HepG2 (cell line): ENCODE measurements at regions not wholly inside any gene's neighbourhood (a gene's known extent, or its start where the extent isn't known, plus 50 kb on each side); places are given as distances from the start of the nearest gene placed in this dataset.

Experiments used
- ATAC-seq: fragments of 200-7000 bp; cut with Tn5 transposase; 3 replicates; pipeline ENCODE4 v1.9.1; 2020; ENCODE audit warnings: mild to moderate bottlenecking, moderate library complexity
- BruUV-seq: library from RNA; stranded (reverse); fragments of 400-500 nt; replicated peaks from 2 replicates; lab custom pipeline; 2021; lab: Mats Ljungman, UMichigan
- CTCF ChIA-PET: fragments of 300-600 bp; formaldehyde crosslinking; extraction: SDS; loops from one replicate; lab custom pipeline; 2021; ENCODE audit warnings: low total read pairs, inconsistent platforms, low intra/inter-chr PET ratio; lab: Yijun Ruan, JAX
- POLR2A ChIA-PET: fragments of 350-600 bp; sonication (Branson Sonifier 250); formaldehyde crosslinking; loops from one replicate; lab custom pipeline; 2020; ENCODE audit warnings: antibody characterized with exemption, inconsistent platforms; lab: Yijun Ruan, JAX
- DNase-seq: peaks from one replicate; pipeline ENCODE4 v3.0.0-alpha.2; 2015; ENCODE audit warnings: low spot score
- FAIRE-seq: peaks from 3 replicates; lab custom pipeline; 2011; peaks lifted over from hg19 to GRCh38; lab: Jason Lieb, UNC
- H2AFZ ChIP-seq: one replicate; pipeline ENCODE4 v1.6.1; 2011; ENCODE audit warnings: low read length, inconsistent platforms
- H3K27ac ChIP-seq: fragments of 300-600 bp; 3 replicates; pipeline ENCODE4 v1.8.0; 2011; ENCODE audit warnings: mixed run types, mild to moderate bottlenecking, mixed read lengths, low read length, inconsistent platforms; ENCODE audit not compliant: insufficient read depth; ENCODE audit errors: extremely low read length
- H3K27me3 ChIP-seq, 2 experiments: fragments of 200-600 bp in 1 of 2; 2 replicates in 1 of 2; 3 replicates in 1 of 2; pipeline versions ENCODE4 v1.6.0 to v1.8.0; 2011; ENCODE audit warnings: low read length in 2 of 2, mild to moderate bottlenecking in 2 of 2, moderate library complexity in 2 of 2, inconsistent platforms in 1 of 2; ENCODE audit not compliant: insufficient read depth in 2 of 2, control insufficient read depth in 1 of 2
- H3K36me3 ChIP-seq, 2 experiments: fragments of 200-600 bp in 1 of 2; replicated peaks in 1 of 2; 2 replicates in 1 of 2; 3 replicates in 1 of 2; pipeline versions ENCODE4 v1.5.1 to v1.8.0; 2011; ENCODE audit warnings: low read length in 2 of 2, inconsistent platforms in 1 of 2; ENCODE audit not compliant: insufficient read depth in 2 of 2, control insufficient read depth in 1 of 2
- H3K4me1 ChIP-seq: 2 replicates; pipeline ENCODE4 v1.5.1; 2012; ENCODE audit warnings: low read length, inconsistent platforms; ENCODE audit not compliant: insufficient read depth
- H3K4me2 ChIP-seq: 2 replicates; pipeline ENCODE4 v1.6.0; 2011; ENCODE audit warnings: low read depth, low read length, inconsistent platforms
- H3K4me3 ChIP-seq, 3 experiments: fragments of 200-600 bp in 1 of 3; sonication (generic), shearing (Covaris generic) in 1 of 3; replicated peaks in 1 of 3; 2 replicates each; pipeline ENCODE4 v1.5.1; 2011 to 2016; ENCODE audit warnings: low read length in 3 of 3, inconsistent platforms in 2 of 3, low read depth in 2 of 3, mild to moderate bottlenecking in 2 of 3, control low read depth in 1 of 3, mixed read lengths in 1 of 3; ENCODE audit not compliant: insufficient read depth in 1 of 3
- H3K79me2 ChIP-seq: one replicate; pipeline ENCODE4 v1.6.1; 2011; ENCODE audit warnings: low read length, inconsistent platforms; ENCODE audit not compliant: insufficient read depth
- H3K9ac ChIP-seq: 2 replicates; pipeline ENCODE4 v1.6.0; 2011; ENCODE audit warnings: mild to moderate bottlenecking, low read depth, low read length, inconsistent platforms; ENCODE audit not compliant: insufficient read depth
- H3K9me3 ChIP-seq: 2 replicates; pipeline ENCODE4 v1.5.1; 2012; ENCODE audit warnings: mild to moderate bottlenecking, low read length
- H4K20me1 ChIP-seq: 2 replicates; pipeline ENCODE4 v1.6.0; 2011; ENCODE audit warnings: inconsistent platforms, mild to moderate bottlenecking, low read length, moderate library complexity; ENCODE audit not compliant: insufficient read depth
- ARHGAP35 ChIP-seq: sonication (generic); formaldehyde crosslinking; IDR thresholded peaks from 2 replicates; pipeline ENCODE4 v1.9.0; 2022; ENCODE audit warnings: mild to moderate bottlenecking, inconsistent platforms, moderate library complexity, missing genetic modification reagents, borderline replicate concordance
- IRX3 ChIP-seq: sonication (generic); formaldehyde crosslinking; IDR thresholded peaks from 2 replicates; pipeline ENCODE4 v1.8.1; 2023; ENCODE audit warnings: mild to moderate bottlenecking, low read depth, missing genetic modification reagents, borderline replicate concordance
- KDM2A ChIP-seq: sonication (generic); formaldehyde crosslinking; IDR thresholded peaks from 2 replicates; pipeline ENCODE4 v1.4.0; 2020; ENCODE audit warnings: low read depth, missing genetic modification reagents, borderline replicate concordance
- MTA3 ChIP-seq: sonication (generic); formaldehyde crosslinking; IDR thresholded peaks from 2 replicates; pipeline ENCODE4 v1.4.0; 2020; ENCODE audit warnings: missing genetic modification reagents
- MXI1 ChIP-seq: IDR thresholded peaks from 3 replicates; pipeline ENCODE4 v1.6.1; 2012; ENCODE audit warnings: low read depth, low read length, inconsistent platforms, borderline replicate concordance
- NAIF1 ChIP-seq: sonication (generic); formaldehyde crosslinking; IDR thresholded peaks from 2 replicates; pipeline ENCODE4 v1.5.0; 2020; ENCODE audit warnings: mild to moderate bottlenecking, missing genetic modification reagents, borderline replicate concordance
- NFATC3 ChIP-seq: sonication (generic); formaldehyde crosslinking; IDR thresholded peaks from 2 replicates; pipeline ENCODE4 v1.5.1; 2020; ENCODE audit warnings: mild to moderate bottlenecking, missing genetic modification reagents
- NR2F1 ChIP-seq, 2 experiments: fragments of 450-650 bp in 1 of 2; formaldehyde crosslinking in 1 of 2; IDR thresholded peaks; 2 replicates each; pipeline versions ENCODE4 v1.5.0 to v1.6.1; 2016 to 2020; ENCODE audit warnings: mild to moderate bottlenecking in 1 of 2, missing compliant biosample characterization in 1 of 2, missing genetic modification reagents in 1 of 2, moderate library complexity in 1 of 2
- RBFOX2 ChIP-seq: fragments of 200-400 bp; formaldehyde crosslinking; IDR thresholded peaks from 2 replicates; pipeline ENCODE4 v1.6.1; 2017; ENCODE audit warnings: low read depth, mild to moderate bottlenecking, low read length
- TCF7 ChIP-seq: sonication (generic); IDR thresholded peaks from 2 replicates; pipeline ENCODE4 v1.6.1; 2016; ENCODE audit warnings: antibody characterized with exemption, low read depth
- ZNF451 ChIP-seq: sonication (generic); formaldehyde crosslinking; IDR thresholded peaks from 2 replicates; pipeline ENCODE4 v1.5.0; 2020; ENCODE audit warnings: mild to moderate bottlenecking, missing genetic modification reagents
- ZNF614 ChIP-seq: IDR thresholded peaks from 2 replicates; pipeline ENCODE4 v1.6.1; 2018; ENCODE audit warnings: missing biosample characterization, missing genetic modification reagents, inconsistent platforms, borderline replicate concordance
- ZNF644 ChIP-seq: IDR thresholded peaks from 2 replicates; pipeline ENCODE4 v1.6.1; 2016; ENCODE audit warnings: low read depth
- whole genome bisulfite sequencing: methylation state at CpG from one replicate; pipeline ENCODE4 v1.1.6; 2017; ENCODE audit warnings: low lambda C conversion rate; 5-methylcytosine and 5-hydroxymethylcytosine counted together
- in situ Hi-C: cut with HindIII; loops from 2 replicates; pipeline ENCODE4 v1.10.0; 2017; ENCODE audit warnings: low pct_unique_long_range_greater_than_20kb; ENCODE audit not compliant: extremely low pct_ligation_motif_present
- intact Hi-C: fragments of 100-400 bp; cut with micrococcal nuclease; formaldehyde crosslinking; loops from one replicate; pipeline ENCODE4 v1.10.0; 2022; ENCODE audit not compliant: unreplicated experiment
- TF ChIP-seq, protein P1 (sequence below): sonication (generic); formaldehyde crosslinking; IDR thresholded peaks from 2 replicates; pipeline ENCODE4 v1.4.0; 2020; ENCODE audit warnings: missing genetic modification reagents
- TF ChIP-seq, protein P2 (sequence below): IDR thresholded peaks from 2 replicates; pipeline ENCODE4 v1.6.1; 2012; ENCODE audit warnings: low read depth, low read length, improper control_type of control experiment
- TF ChIP-seq, protein P3 (sequence below): sonication (generic); formaldehyde crosslinking; IDR thresholded peaks from 2 replicates; pipeline ENCODE4 v1.9.0; 2022; ENCODE audit warnings: low read depth, missing genetic modification reagents

DNA sequence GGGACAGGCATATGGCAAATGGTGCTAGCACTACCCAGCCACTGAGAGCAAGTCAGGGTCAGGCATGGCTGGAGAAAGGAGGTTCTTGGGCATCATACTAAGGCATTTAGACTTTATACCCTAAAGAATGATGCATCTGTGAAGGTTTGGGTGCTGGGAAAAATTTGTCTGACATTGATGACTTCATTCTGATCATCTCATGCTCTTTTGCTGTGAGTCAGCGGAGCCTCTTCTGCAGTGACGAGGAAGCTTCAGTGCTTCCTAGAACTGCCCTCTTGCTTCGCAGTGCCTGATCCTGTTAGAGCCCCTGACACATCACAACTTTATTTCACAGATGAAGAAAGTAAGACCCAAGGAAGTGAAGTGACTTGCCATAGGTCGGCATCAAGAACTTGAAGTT is 266.6 kb upstream of the GAS1 start:
- no peak for FAIRE-seq
- intact Hi-C loops (no loop called here), in situ Hi-C loops (no loop called here)
- DNase-seq = no peak
- Histone ChIP-seq H2AFZ (no peak overlapping the region), H3K4me3 (no peak overlapping the region), H3K4me1 (no peaks in the 10 kb centered on the region), H4K20me1 (no peaks in the 10 kb centered on the region), H3K27me3 (peaks cover 0 to 6% of the 10 kb centered on the region in 2 experiments; a peak in 3 of 5 replicates), H3K36me3 (no peaks in the 10 kb centered on the region), H3K27ac (no peak overlapping the region), H3K4me2 (no peak overlapping the region), H3K79me2 (no peaks in the 10 kb centered on the region), H3K9me3 (no peaks in the 10 kb centered on the region), H3K9ac (no peak overlapping the region)
- CTCF ChIA-PET = no interaction called here
- no peak for TF ChIP-seq ZNF451 (CRISPR knock-in tag)
- no peak for TF ChIP-seq ZNF614 (CRISPR knock-in tag)
- TF ChIP-seq NR2F1 (CRISPR knock-in tag; IDR thresholded peaks at IDR 0.05) = no peak
- TF ChIP-seq MTA3 = no peak
- TF ChIP-seq TCF7 = no peak
- TF ChIP-seq IRX3 (CRISPR knock-in tag) = no peak
- TF ChIP-seq NFATC3 (CRISPR knock-in tag) = no peak
- TF ChIP-seq, protein P1, sequence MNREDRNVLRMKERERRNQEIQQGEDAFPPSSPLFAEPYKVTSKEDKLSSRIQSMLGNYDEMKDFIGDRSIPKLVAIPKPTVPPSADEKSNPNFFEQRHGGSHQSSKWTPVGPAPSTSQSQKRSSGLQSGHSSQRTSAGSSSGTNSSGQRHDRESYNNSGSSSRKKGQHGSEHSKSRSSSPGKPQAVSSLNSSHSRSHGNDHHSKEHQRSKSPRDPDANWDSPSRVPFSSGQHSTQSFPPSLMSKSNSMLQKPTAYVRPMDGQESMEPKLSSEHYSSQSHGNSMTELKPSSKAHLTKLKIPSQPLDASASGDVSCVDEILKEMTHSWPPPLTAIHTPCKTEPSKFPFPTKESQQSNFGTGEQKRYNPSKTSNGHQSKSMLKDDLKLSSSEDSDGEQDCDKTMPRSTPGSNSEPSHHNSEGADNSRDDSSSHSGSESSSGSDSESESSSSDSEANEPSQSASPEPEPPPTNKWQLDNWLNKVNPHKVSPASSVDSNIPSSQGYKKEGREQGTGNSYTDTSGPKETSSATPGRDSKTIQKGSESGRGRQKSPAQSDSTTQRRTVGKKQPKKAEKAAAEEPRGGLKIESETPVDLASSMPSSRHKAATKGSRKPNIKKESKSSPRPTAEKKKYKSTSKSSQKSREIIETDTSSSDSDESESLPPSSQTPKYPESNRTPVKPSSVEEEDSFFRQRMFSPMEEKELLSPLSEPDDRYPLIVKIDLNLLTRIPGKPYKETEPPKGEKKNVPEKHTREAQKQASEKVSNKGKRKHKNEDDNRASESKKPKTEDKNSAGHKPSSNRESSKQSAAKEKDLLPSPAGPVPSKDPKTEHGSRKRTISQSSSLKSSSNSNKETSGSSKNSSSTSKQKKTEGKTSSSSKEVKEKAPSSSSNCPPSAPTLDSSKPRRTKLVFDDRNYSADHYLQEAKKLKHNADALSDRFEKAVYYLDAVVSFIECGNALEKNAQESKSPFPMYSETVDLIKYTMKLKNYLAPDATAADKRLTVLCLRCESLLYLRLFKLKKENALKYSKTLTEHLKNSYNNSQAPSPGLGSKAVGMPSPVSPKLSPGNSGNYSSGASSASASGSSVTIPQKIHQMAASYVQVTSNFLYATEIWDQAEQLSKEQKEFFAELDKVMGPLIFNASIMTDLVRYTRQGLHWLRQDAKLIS = no peak
- no peak for TF ChIP-seq KDM2A (CRISPR knock-in tag)
- TF ChIP-seq ARHGAP35 (CRISPR knock-in tag) = no peak
- TF ChIP-seq ZNF644 (CRISPR knock-in tag) = no peak
- no peak for TF ChIP-seq RBFOX2
- TF ChIP-seq NAIF1 (CRISPR knock-in tag) = no peak
- TF ChIP-seq, protein P2, sequence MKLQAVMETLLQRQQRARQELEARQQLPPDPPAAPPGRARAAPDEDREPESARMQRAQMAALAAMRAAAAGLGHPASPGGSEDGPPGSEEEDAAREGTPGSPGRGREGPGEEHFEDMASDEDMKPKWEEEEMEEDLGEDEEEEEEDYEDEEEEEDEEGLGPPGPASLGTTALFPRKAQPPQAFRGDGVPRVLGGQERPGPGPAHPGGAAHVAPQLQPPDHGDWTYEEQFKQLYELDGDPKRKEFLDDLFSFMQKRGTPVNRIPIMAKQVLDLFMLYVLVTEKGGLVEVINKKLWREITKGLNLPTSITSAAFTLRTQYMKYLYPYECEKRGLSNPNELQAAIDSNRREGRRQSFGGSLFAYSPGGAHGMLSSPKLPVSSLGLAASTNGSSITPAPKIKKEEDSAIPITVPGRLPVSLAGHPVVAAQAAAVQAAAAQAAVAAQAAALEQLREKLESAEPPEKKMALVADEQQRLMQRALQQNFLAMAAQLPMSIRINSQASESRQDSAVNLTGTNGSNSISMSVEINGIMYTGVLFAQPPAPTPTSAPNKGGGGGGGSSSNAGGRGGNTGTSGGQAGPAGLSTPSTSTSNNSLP = no peak
- TF ChIP-seq, protein P3, sequence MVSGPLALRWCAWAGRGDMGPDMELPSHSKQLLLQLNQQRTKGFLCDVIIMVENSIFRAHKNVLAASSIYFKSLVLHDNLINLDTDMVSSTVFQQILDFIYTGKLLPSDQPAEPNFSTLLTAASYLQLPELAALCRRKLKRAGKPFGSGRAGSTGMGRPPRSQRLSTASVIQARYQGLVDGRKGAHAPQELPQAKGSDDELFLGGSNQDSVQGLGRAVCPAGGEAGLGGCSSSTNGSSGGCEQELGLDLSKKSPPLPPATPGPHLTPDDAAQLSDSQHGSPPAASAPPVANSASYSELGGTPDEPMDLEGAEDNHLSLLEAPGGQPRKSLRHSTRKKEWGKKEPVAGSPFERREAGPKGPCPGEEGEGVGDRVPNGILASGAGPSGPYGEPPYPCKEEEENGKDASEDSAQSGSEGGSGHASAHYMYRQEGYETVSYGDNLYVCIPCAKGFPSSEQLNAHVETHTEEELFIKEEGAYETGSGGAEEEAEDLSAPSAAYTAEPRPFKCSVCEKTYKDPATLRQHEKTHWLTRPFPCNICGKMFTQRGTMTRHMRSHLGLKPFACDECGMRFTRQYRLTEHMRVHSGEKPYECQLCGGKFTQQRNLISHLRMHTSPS = no peak
- no peak for TF ChIP-seq MXI1
- no TSS peak for BruUV-seq
- POLR2A ChIA-PET = no interaction called here
- ATAC-seq = no peak
- WGBS = 37% methylated on average over 4 of the region's 4 CpGs
